SK-N-SH treated with all-trans-retinoic acid at 6 μM for 48 hours (cell line): ENCODE measurements at regions not wholly inside any gene's neighbourhood (a gene's known extent, or its start where the extent isn't known, plus 50 kb on each side); places are given as distances from the start of the nearest gene placed in this dataset.

ENCODE experiments used
- ATAC-seq: fragments of 200-7000 bp; cut with Tn5 transposase; 3 replicates; pipeline ENCODE4 v1.9.1; 2020; ENCODE audit warnings: mild to moderate bottlenecking, moderate library complexity
- ARNTL ChIP-seq: fragments of 450-650 bp; formaldehyde crosslinking; IDR thresholded peaks from 2 replicates; pipeline ENCODE4 v1.5.0; 2020; ENCODE audit warnings: low read depth, mild to moderate bottlenecking, moderate library complexity, borderline replicate concordance
- BACH2 ChIP-seq: fragments of 250-450 bp; sonication (Bioruptor Pico); IDR thresholded peaks from 2 replicates; pipeline ENCODE4 v1.9.0; 2021; ENCODE audit warnings: mild to moderate bottlenecking, borderline replicate concordance
- CSDC2 ChIP-seq: fragments of 250-450 bp; sonication (Bioruptor Pico); IDR thresholded peaks from 2 replicates; pipeline ENCODE4 v1.5.0; 2020; ENCODE audit warnings: mild to moderate bottlenecking, moderate library complexity
- ESRRG ChIP-seq: fragments of 250-450 bp; sonication (Bioruptor Pico); IDR thresholded peaks from 2 replicates; pipeline ENCODE4 v1.6.1; 2021; ENCODE audit warnings: mild to moderate bottlenecking
- GLIS3 ChIP-seq: fragments of 250-450 bp; sonication (Bioruptor Pico); IDR thresholded peaks from 2 replicates; pipeline ENCODE4 v1.5.0; 2020; ENCODE audit warnings: mild to moderate bottlenecking, moderate library complexity
- ISL1 ChIP-seq: fragments of 250-450 bp; sonication (Bioruptor Pico); IDR thresholded peaks from 2 replicates; pipeline ENCODE4 v2.1.2; 2022; ENCODE audit warnings: mild to moderate bottlenecking, moderate library complexity
- OSR1 ChIP-seq: fragments of 250-450 bp; sonication (Bioruptor Pico); IDR thresholded peaks from 2 replicates; pipeline ENCODE4 v1.8.0; 2022; ENCODE audit warnings: moderate library complexity, mild to moderate bottlenecking, inconsistent platforms
- PPARA ChIP-seq: fragments of 250-450 bp; sonication (Bioruptor Pico); IDR thresholded peaks from 2 replicates; pipeline ENCODE4 v1.5.0; 2020; ENCODE audit warnings: mild to moderate bottlenecking, borderline replicate concordance
- RARB ChIP-seq: fragments of 250-450 bp; sonication (Bioruptor Pico); IDR thresholded peaks from 2 replicates; pipeline ENCODE4 v1.8.0; 2021; ENCODE audit warnings: mild to moderate bottlenecking, moderate library complexity
- SNAI2 ChIP-seq: fragments of 250-450 bp; sonication (Bioruptor Pico); IDR thresholded peaks from 2 replicates; pipeline ENCODE4 v1.5.0; 2020; ENCODE audit warnings: mild to moderate bottlenecking, moderate library complexity
- TCF4 ChIP-seq: fragments of 250-450 bp; sonication (Bioruptor Pico); IDR thresholded peaks from 2 replicates; pipeline ENCODE4 v1.8.0; 2021; ENCODE audit warnings: mild to moderate bottlenecking, moderate library complexity, borderline replicate concordance
- ZC3H10 ChIP-seq: fragments of 250-450 bp; sonication (Bioruptor Pico); IDR thresholded peaks from 2 replicates; pipeline ENCODE4 v1.5.1; 2021; ENCODE audit warnings: mild to moderate bottlenecking, moderate library complexity
- ZFP3 ChIP-seq: fragments of 250-450 bp; sonication (Bioruptor Pico); IDR thresholded peaks from 2 replicates; pipeline ENCODE4 v1.5.0; 2020; ENCODE audit warnings: mild to moderate bottlenecking, moderate library complexity
- ZFP30 ChIP-seq: fragments of 450-650 bp; formaldehyde crosslinking; IDR thresholded peaks from 2 replicates; pipeline ENCODE4 v1.5.0; 2022; ENCODE audit warnings: mild to moderate bottlenecking, moderate library complexity
- ZNF565 ChIP-seq: fragments of 450-650 bp; formaldehyde crosslinking; conservative IDR thresholded peaks from 2 replicates; pipeline ENCODE4 v1.5.0; 2020; ENCODE audit warnings: low read depth, mild to moderate bottlenecking, moderate library complexity
- ZNF70 ChIP-seq: fragments of 450-650 bp; formaldehyde crosslinking; IDR thresholded peaks from 2 replicates; pipeline ENCODE4 v1.5.0; 2020; ENCODE audit warnings: mild to moderate bottlenecking, moderate library complexity
- ZNF8 ChIP-seq: fragments of 450-650 bp; formaldehyde crosslinking; IDR thresholded peaks from 2 replicates; pipeline ENCODE4 v1.5.0; 2020; ENCODE audit warnings: mild to moderate bottlenecking, moderate library complexity
- TF ChIP-seq, protein P1 (sequence below): fragments of 250-450 bp; sonication (Bioruptor Pico); IDR thresholded peaks from 2 replicates; pipeline ENCODE4 v1.5.0; 2020; ENCODE audit warnings: mild to moderate bottlenecking, moderate library complexity
- TF ChIP-seq, protein P2 (sequence below): fragments of 250-450 bp; sonication (Bioruptor Pico); IDR thresholded peaks from 2 replicates; pipeline ENCODE4 v1.8.0; 2020; ENCODE audit warnings: mild to moderate bottlenecking, moderate library complexity, borderline replicate concordance
- TF ChIP-seq, protein P3 (sequence below): fragments of 250-450 bp; sonication (Bioruptor Pico); IDR thresholded peaks from 2 replicates; pipeline ENCODE4 v1.8.0; 2021; ENCODE audit warnings: low read depth, mild to moderate bottlenecking, moderate library complexity, borderline replicate concordance
- TF ChIP-seq, protein P4 (sequence below): fragments of 250-450 bp; sonication (Bioruptor Pico); IDR thresholded peaks from 2 replicates; pipeline ENCODE4 v1.5.1; 2021; ENCODE audit warnings: mild to moderate bottlenecking, moderate library complexity

DNA sequence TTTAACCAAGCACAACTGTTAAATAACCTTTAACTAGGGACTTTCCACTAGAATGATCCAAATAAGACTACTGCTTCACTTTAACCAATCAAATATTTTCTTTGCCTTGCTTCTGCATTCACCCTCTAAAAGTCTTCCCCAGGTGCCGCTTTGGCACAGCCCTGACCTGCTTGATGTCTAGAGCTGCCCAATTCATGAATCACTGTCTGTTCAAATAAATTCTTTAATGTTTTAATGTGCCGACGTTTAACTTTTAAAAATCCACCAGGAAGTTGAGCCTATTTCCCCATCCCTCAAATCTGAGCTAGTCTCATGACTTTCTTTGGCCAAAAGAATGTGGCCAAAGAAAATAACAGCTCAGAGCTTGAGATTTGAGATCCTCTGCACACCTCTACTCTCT lies 277.8 kb upstream of the SOX9 start:
- ATAC-seq: no peak
- no peak for TF ChIP-seq PPARA (CRISPR knock-in tag)
- TF ChIP-seq RARB (CRISPR knock-in tag): no peak
- no peak for TF ChIP-seq ZFP30 (CRISPR knock-in tag)
- TF ChIP-seq ISL1 (CRISPR knock-in tag): no peak
- TF ChIP-seq, protein P1, sequence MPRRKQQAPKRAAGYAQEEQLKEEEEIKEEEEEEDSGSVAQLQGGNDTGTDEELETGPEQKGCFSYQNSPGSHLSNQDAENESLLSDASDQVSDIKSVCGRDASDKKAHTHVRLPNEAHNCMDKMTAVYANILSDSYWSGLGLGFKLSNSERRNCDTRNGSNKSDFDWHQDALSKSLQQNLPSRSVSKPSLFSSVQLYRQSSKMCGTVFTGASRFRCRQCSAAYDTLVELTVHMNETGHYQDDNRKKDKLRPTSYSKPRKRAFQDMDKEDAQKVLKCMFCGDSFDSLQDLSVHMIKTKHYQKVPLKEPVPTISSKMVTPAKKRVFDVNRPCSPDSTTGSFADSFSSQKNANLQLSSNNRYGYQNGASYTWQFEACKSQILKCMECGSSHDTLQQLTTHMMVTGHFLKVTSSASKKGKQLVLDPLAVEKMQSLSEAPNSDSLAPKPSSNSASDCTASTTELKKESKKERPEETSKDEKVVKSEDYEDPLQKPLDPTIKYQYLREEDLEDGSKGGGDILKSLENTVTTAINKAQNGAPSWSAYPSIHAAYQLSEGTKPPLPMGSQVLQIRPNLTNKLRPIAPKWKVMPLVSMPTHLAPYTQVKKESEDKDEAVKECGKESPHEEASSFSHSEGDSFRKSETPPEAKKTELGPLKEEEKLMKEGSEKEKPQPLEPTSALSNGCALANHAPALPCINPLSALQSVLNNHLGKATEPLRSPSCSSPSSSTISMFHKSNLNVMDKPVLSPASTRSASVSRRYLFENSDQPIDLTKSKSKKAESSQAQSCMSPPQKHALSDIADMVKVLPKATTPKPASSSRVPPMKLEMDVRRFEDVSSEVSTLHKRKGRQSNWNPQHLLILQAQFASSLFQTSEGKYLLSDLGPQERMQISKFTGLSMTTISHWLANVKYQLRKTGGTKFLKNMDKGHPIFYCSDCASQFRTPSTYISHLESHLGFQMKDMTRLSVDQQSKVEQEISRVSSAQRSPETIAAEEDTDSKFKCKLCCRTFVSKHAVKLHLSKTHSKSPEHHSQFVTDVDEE: no peak
- TF ChIP-seq GLIS3: no peak
- no peak for TF ChIP-seq ESRRG (CRISPR knock-in tag)
- TF ChIP-seq CSDC2 (CRISPR knock-in tag): no peak
- no peak for TF ChIP-seq ZNF70 (CRISPR knock-in tag)
- TF ChIP-seq ZFP3 (CRISPR knock-in tag): no peak
- no peak for TF ChIP-seq ARNTL
- TF ChIP-seq OSR1 (CRISPR knock-in tag): no peak
- TF ChIP-seq, protein P2, sequence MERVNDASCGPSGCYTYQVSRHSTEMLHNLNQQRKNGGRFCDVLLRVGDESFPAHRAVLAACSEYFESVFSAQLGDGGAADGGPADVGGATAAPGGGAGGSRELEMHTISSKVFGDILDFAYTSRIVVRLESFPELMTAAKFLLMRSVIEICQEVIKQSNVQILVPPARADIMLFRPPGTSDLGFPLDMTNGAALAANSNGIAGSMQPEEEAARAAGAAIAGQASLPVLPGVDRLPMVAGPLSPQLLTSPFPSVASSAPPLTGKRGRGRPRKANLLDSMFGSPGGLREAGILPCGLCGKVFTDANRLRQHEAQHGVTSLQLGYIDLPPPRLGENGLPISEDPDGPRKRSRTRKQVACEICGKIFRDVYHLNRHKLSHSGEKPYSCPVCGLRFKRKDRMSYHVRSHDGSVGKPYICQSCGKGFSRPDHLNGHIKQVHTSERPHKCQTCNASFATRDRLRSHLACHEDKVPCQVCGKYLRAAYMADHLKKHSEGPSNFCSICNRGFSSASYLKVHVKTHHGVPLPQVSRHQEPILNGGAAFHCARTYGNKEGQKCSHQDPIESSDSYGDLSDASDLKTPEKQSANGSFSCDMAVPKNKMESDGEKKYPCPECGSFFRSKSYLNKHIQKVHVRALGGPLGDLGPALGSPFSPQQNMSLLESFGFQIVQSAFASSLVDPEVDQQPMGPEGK (CRISPR knock-in tag): no peak
- no peak for TF ChIP-seq BACH2 (CRISPR knock-in tag)
- no peak for TF ChIP-seq ZNF565 (CRISPR knock-in tag)
- TF ChIP-seq SNAI2 (CRISPR knock-in tag): no peak
- no peak for TF ChIP-seq TCF4 (CRISPR knock-in tag)
- TF ChIP-seq, protein P3, sequence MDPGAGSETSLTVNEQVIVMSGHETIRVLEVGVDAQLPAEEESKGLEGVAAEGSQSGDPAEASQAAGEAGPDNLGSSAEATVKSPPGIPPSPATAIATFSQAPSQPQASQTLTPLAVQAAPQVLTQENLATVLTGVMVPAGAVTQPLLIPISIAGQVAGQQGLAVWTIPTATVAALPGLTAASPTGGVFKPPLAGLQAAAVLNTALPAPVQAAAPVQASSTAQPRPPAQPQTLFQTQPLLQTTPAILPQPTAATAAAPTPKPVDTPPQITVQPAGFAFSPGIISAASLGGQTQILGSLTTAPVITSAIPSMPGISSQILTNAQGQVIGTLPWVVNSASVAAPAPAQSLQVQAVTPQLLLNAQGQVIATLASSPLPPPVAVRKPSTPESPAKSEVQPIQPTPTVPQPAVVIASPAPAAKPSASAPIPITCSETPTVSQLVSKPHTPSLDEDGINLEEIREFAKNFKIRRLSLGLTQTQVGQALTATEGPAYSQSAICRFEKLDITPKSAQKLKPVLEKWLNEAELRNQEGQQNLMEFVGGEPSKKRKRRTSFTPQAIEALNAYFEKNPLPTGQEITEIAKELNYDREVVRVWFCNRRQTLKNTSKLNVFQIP (CRISPR knock-in tag): no peak
- TF ChIP-seq, protein P4, sequence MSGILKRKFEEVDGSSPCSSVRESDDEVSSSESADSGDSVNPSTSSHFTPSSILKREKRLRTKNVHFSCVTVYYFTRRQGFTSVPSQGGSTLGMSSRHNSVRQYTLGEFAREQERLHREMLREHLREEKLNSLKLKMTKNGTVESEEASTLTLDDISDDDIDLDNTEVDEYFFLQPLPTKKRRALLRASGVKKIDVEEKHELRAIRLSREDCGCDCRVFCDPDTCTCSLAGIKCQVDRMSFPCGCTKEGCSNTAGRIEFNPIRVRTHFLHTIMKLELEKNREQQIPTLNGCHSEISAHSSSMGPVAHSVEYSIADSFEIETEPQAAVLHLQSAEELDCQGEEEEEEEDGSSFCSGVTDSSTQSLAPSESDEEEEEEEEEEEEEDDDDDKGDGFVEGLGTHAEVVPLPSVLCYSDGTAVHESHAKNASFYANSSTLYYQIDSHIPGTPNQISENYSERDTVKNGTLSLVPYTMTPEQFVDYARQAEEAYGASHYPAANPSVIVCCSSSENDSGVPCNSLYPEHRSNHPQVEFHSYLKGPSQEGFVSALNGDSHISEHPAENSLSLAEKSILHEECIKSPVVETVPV (CRISPR knock-in tag): no peak
- TF ChIP-seq ZNF8: no peak

DNA sequence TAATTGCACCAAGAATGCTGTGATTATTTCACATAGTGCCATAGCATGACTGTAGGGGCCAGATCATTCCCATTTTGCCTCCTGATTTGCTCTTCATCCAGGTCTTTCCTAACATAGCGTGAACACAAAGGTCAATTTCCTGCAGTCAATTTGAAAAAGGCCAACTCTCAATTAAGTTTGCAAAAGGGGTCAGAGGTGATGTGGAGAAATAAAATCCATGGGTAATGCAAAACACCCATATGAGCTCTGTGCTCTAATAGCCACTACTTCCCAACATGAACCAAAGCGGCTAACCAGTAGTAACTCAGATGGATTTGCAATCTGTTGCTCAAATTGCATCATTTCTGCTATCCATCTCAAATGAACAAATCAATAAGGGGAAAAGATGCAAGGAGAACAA lies 275.5 kb upstream of the SOX9 start:
- no peak for ATAC-seq
- TF ChIP-seq CSDC2 (CRISPR knock-in tag) (no peak), OSR1 (CRISPR knock-in tag) (no peak), TCF4 (CRISPR knock-in tag) (no peak), PPARA (CRISPR knock-in tag) (no peak), ZC3H10 (no peak)
- TF ChIP-seq, protein P2 (CRISPR knock-in tag): no peak
- TF ChIP-seq, protein P4 (CRISPR knock-in tag): no peak
- TF ChIP-seq, protein P3 (CRISPR knock-in tag): no peak
